Activated CD4-positive, alpha-beta T cell treated with anti-CD3 and anti-CD28 coated beads, Interleukin-10, Interleukin-2, amounts not matched to agents 100 ng/mL and 50 ng/mL, durations not matched to agents 16 hours and 8 hours (primary cell): ENCODE measurements at regions not wholly inside any gene's neighbourhood (a gene's known extent, or its start where the extent isn't known, plus 50 kb on each side); places are given as distances from the start of the nearest gene placed in this dataset.
"Not testable (repeated sequence)": the region's sequence is repeated elsewhere in the genome, so short reads cannot be mapped to it uniquely, and the experiment has no call there.

Experiments used
- DNase-seq: peaks from one replicate; pipeline ENCODE4 v3.0.0-alpha.2; 2020

DNA sequence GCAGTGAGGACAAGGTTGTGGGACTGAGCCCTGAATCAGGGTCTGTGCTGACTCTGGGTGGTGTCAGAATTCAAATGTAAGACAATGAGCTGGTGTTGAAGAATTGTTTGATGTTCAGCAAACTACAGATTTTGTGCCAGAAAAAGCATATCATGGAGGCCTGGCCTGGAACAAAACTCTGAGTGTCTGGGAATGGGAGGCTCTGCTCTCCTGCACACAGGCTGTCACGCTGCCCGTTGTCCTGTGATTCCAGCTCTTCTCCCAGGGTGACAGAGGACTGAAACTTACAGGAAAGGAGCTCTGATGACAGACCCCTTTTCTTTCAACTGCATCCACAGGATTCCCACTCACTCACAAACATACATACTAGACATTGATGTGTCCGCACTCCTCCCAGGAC, 120.1 kb downstream of the ZNF486 start:
- DNase-seq: no peak

DNA sequence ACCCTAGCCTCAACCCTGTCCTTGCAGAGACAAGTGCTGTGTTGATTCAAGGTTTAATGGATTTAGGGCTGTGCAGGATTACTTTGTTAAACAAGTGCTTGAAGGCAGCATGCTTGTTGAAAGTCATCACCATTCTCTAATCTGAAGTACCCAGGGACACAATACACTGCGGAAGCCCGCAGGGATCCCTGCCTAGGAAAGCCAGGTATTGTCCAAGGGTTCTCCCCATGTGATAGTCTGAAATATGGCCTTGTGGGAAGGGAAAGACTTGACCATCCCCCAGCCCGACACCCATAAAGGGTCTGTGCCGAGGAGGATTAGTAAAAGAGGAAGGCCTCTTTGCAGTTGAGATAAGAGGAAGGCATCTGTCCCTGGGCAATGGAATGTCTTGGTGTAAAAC, 118.9 kb downstream of the ZNF486 start:
- not testable (repeated sequence) for DNase-seq

DNA sequence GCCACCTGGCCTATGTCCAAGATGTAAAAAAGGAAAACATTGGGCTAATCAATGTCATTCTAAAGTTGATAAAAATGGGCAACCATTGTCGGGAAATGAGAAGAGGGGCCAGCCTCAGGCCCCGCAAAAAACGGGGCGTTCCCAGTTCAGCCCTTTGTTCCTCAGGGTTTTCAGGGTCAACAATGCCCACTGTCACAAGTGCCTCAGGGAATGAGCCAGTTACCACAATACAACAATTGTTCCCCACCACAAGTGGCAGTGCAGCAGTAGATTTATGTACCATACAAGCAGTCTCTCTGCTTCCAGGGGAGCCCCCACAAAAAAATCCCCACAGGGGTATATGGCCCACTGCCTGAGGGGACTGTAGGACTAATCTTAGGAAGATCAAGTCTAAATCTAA, 112.5 kb downstream of the ZNF486 start:
- no peak for DNase-seq

DNA sequence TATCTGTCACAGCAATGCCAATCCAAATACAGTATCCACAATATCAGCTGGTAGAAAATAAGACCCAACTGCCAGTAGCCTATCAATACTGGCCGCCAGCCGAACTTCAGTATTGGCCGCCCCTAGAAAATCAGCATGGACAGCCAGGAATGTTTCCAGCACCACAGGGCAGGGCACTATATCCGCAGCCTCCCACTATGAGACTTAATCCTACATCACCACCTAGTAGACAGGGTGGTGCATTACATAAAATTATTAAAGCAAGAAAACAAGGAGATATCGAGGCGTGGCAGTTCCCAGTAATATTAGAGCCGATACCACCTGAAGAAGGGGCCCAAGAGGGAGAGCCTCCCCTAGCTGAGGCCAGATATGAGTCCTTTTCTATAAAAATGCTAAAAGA, 111.3 kb downstream of the ZNF486 start:
- peak; percentile 28 for DNase-seq

DNA sequence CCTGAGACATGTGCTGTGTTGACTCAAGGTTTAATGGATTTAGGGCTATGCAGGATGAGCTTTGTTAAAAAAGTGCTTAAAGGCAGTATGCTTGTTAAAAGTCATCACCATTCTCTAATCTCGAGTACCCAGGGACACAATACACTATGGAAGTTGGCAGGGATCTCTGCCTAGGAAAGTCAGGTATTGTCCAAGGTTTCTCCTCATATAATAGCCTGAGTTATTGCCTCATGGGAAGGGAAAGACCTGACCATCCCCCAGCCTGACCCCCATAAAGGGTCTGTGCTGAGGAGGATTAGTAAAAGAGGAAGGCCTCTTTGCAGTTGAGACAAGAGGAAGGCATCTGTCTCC, 109.7 kb downstream of the ZNF486 start:
- not testable (repeated sequence) for DNase-seq

DNA sequence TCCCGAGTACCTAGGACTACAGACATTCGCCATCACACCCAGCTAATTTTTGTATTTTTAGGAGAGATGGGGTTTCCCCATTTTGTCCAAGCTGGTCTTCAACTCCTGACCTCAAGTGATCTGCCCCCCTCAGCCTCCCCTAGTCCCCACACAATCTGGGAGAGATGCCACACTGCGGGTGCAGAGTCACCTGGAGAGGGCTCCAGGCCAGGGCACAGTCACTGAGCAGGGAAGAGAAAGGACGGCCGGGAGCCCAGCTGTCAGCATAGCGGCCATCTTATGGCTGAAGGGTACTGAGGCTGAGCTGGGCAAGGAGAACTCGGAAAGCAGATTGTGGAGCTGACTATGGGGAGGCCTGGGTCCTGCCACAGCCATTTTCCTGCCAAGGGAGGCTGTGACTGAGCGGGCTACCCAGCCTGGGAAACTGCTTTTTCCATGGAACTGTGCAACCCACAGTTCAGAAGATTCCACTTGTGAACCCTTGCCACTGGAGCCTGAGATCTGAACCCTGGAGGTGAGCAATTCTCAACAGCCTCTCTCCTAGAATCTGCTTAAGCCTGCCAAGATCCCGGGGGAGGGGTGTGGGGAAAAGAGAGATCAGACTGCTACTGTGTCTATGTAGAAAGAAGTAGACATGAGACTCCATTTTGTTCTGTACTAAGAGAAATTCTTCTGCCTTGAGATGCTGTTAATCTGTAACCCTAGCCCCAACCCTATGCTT, 109.2 kb downstream of the ZNF486 start:
- DNase-seq: no peak

DNA sequence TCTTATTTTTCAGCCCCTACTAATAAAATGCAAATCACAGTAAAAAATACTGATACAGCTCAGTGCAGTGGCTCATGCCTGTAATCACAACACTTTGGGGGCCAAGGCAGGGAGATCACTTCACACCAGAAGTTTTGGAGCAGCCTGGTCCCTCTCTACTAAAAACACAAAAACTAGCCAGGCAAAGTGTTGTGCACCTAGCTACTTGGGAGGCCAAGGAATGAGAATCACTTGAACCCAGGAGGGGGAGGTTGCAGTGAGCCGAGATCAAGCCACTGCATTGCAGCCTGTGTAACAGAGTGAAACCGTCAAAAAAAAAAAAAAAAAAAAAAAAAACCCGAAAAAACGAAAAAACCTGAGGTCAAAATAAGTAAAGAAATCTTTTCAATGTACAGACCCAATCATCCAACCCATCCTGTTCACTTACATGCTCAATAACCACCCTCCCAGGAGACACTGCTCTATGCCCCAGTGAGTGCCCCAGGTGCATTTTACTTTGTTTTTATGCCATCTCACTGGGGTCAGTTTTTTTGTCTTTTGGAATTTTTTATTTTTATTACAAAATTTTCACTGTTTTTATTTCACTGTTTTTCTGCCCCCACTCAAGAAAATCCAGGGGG, 107.0 kb downstream of the ZNF486 start:
- no peak for DNase-seq

DNA sequence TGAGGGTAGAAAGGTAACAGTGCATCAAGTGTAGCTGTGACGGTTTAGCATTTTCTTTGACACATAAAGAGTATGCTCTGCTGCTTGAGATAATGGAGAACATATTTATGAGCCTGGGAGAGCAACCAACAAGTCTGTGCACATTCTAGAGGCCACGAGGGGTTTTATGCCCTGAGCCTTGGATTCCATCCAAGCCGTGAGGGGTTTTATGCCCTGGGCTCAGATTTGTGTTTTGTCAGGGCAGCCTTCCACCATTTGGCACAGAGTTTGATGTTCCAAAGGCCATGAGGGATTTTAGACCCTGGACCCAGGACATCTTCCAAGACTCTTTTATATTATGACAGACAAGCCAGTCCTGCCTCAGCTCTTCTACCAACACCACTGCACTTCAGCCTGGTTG, 106.4 kb downstream of the ZNF486 start:
- no peak for DNase-seq

DNA sequence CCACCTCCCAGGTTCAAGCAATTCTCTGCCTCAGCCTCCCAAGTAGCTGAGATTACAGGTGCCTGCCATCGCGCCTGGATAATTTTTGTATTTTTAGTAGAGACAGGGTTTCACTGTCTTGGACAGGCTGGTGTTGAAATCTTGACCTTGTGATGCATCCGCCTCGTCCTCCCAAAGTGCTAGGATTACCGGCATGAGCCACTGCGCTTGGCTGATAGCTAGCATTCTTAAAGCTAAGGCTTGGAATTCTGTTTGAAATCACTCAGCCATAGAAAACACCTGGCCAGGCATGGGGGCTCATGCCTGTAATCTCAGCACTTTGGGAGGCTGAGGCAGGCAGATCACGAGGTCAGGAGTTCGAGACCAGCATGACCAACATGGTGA, 105.6 kb downstream of the ZNF486 start:
- not testable (repeated sequence) for DNase-seq

DNA sequence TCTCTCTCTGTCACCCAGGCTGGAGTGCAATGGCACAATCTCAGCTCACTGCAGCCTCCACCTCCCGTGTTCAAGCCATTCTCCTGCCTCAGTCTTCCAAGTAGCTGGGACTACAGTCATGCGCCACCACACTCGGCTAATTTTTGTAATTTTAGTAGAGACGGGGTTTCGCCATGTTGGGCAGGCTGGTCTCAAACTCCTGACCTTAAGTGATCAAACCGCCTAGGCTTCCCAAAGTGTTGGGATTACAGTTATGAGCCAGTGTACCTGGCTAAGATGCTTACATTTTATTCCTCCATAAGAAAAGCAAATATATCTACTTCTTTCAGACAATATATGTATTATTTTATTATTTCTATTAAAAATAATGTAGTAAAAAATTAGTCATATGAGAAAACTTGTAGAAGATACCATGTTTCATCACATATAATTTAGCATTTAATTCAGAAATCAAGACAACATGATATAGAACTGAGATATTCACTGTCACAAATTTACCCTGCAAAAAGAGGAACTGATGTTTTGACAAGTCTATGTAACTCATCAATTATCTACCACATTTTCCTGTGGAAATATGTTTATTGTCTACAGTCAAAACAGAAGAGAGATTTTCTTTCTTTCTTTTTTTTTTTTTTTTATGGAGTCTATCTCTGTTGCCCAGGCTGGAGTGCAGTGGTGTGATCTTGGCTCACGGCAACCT, 105.1 kb downstream of the ZNF486 start:
- not testable (repeated sequence) for DNase-seq

DNA sequence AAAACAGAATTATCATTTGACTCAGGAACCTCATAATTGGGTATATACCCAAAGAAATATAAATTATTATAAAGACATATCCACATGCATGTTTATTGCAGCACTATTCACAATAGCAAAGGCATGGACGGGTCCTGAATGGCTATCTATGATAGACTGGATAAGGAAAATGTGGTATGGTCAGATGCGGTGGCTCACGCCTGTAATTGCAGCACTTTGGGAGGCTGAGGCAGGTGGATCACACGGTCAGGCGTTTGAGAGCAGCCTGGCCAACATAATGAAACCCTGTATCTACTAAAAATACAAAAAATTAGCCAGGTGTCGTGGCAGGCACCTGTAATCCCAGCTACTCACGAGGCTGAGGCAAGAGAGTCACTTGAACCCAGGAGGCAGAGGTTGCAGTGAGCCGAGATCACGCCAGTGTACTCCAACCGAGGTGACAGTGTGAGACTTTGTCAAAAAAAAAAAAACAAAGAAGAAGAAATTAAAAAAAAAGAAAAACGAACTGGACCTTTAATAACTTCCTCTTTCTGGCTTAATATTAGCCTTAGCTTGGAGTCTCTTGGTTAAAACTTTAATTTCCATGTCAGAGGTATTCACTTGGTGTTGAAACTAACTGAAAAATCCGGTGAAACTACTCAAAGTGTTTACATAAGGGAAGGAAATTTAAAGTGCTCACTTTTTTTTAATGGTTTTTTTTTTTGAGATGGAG, 104.4 kb downstream of the ZNF486 start:
- DNase-seq: no peak

DNA sequence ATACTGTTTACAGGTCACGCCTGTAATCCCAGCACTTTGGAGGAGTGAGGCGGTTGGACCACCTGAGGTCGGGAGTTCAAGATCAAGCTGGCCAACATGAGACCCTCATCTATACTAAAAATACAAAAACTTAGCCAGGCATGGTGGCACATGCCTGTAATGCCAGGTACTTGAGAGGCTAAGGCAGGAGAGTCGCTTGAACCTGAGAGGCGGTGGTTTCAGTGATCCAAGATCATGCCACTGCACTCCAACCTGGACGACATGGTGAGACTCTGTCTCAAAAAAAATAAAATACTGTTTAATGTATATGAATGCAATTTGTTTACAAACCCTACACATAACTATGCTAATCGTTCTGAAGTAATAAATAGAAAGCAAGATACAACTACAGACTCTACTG, 102.4 kb downstream of the ZNF486 start:
- no peak for DNase-seq

DNA sequence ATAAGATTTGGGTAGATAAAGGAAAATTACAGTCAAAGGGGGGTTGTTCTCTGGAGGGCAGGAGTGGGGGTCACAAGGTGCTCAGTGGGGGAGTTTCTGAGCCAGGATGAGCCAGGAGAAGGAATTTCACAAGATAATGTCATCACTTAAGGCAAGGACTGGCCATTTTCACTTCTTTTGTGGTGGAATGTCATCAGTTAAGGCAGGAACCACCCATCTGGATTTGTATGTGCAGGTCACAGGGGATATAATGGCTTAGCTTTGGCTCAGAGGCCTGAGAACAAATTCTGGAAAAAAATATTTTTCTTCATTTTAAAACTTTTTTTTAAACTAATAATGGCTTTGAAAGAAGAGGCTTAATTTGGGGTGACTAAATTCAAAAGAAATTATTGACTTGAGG, 94.5 kb downstream of the ZNF486 start:
- DNase-seq: not testable (repeated sequence)

DNA sequence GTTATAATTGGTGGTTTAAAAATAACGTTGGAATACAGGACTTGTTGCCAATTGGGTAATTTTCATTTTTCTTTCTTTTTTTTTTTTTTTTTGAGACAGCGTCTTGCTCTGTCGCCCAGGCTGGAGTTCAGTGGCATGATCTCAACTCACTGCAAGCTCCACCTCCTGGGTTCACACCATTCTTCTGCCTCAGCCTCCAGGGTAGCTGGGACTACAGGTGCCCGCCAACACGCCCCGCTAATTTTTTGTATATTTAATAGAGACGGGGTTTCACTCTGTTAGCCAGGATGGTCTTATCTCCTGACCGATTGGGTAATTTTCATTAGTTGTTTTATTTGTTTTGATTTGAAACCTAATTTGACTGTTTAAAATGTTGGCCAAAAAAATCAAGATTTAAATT, 93.7 kb downstream of the ZNF486 start:
- DNase-seq: not testable (repeated sequence)

DNA sequence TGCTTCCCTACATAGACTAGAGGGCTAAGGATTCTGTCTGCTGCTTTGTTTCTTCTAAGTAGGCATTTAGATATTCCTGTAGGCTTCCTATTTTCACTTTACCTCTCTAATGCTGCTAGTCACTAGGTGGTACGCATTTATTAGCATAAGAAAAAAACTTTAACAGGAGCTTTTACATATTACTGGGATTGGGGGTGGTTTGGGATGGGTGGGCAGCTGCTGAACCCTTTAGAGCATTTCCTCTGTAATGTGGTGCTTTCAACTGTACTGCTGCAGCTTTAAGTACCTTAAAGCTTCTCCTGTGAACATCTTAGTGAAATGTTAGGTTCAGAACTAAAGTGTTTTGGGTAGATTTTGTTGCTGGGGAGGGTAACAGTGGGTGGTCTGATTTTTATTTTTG, 92.6 kb downstream of the ZNF486 start:
- DNase-seq: no peak

DNA sequence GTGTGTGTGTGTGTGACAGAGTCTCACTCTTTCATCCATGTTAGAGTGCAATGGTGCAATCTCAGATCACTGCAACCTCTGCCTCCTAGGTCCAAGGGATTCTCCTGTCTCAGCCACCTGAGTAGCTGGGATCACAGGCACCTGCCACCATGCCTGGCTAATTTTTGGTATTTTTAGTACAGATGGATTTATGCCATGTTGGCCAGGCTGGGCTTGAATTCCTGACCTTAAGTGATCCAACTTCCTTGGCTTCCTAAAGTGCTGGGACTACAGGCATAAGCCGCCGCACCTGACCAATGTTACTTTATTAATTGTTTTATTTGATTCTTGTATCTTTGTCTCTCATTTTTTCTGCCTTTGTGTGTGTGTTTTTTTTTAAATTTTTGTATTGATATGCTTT, 89.6 kb downstream of the ZNF486 start:
- DNase-seq: no peak

DNA sequence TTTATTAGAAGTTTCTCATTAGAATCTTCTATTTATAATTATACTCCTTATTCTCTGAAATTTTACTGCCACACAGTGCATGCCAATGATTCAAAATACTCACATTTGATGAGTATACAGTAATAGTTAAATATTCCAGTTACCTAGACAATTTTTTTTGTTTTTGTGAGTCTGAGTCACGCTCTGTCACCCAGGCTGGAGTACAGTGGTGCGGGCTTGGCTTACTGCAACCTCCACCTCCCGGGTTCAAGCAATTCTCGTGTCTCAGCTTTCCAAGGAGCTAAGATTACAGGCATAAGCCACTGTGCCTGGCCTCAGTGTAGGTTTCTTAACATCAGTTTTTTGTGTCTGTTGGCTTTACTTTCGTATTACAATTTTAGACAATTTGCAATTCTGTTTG, 87.1 kb downstream of the ZNF486 start:
- DNase-seq: no peak

DNA sequence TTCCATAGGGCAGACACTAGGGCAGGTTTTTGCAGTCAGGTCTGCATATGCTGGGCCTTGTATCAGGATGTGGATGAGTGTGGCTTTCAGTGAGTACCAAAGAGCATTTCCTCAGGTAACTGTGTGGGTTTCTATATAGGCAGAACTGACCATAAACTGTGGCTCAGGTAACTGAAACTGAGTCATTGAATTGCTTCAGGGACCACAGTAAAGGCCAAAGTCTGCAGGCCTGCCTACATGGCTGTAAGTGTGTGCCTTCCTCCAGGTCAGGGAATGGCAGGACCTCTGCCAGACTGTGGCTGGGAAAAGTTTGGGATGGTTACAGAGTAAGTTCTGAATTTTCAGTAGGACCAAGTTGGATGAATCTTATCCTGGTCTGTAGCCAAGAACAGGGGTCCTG, 85.6 kb downstream of the ZNF486 start:
- DNase-seq: no peak

DNA sequence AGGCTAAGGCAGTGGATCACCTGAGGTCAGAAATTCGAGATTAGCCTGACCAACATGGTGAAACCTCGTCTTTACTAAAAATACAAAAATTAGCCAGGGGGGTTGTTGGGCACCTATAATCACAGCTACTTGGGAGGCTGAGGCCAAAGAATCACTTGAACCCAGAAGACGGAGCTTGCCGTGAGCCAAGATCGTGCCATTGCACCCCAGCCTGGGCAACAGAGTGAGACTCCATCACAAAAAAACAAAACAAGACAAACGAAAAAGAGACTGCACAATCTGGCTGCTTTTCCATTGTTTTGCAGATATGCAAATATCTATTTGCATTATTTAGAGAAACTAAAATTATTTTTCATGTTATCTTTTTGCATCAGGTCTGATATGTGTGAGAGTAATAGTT, 83.6 kb downstream of the ZNF486 start:
- no peak for DNase-seq

DNA sequence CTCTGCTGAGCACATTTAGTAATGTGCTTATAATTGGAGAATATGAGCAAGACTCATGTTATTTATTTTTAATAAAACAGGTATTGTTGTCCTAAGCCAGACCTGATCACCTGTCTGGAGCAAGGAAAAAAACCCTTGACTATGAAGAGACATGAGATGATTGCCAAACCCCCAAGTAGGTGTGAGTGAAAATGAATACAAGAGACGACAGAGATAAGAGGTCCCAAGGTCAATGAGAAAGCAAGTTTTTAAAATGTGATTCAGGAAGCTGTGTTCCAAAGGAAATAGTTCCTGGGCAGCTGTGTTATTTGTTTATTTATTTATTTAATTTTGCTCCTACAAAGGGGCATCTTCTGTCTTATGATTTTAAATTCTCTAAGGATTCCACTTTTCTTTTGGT, 83.1 kb downstream of the ZNF486 start:
- no peak for DNase-seq
